OCI-LY1 (cell line): ENCODE measurements at regions not wholly inside any gene's neighbourhood (a gene's known extent, or its start where the extent isn't known, plus 50 kb on each side); places are given as distances from the start of the nearest gene placed in this dataset.

Experiments used
- EZH2 ChIP-seq: fragments of 200-600 bp; sonication (generic), shearing (Covaris generic); IDR thresholded peaks from 2 replicates; pipeline ENCODE4 v1.8.0; 2017; ENCODE audit warnings: borderline replicate concordance, mixed run types, mild to moderate bottlenecking, antibody characterized with exemption, low read length, moderate library complexity, mixed read lengths
- TF ChIP-seq, protein P1 (sequence below): fragments of 200-600 bp; sonication (generic), shearing (Covaris generic); IDR thresholded peaks from 2 replicates; pipeline ENCODE4 v1.5.1; 2017; ENCODE audit warnings: mild to moderate bottlenecking, antibody characterized with exemption, low read length, moderate library complexity, mixed read lengths

DNA sequence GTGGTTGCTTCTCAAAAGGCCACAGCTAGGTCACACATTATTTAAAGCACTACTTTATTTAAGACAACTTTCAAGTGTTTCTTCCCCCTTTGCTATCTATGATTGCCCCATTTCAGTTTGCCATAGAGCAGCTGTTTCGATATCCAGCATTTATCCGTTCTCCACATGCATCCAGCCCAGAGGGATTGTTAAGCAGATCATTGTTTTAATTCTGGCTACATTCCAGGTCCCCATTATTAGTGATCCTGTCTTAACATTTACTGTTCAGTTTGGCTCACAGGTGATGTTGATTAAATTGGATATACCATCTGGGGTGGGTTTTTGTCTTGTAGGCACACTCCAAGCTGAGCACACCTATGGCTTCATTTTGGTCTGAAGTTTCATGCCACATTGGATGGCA lies 638.7 kb downstream of the ZEB2 start:
- TF ChIP-seq, protein P1, sequence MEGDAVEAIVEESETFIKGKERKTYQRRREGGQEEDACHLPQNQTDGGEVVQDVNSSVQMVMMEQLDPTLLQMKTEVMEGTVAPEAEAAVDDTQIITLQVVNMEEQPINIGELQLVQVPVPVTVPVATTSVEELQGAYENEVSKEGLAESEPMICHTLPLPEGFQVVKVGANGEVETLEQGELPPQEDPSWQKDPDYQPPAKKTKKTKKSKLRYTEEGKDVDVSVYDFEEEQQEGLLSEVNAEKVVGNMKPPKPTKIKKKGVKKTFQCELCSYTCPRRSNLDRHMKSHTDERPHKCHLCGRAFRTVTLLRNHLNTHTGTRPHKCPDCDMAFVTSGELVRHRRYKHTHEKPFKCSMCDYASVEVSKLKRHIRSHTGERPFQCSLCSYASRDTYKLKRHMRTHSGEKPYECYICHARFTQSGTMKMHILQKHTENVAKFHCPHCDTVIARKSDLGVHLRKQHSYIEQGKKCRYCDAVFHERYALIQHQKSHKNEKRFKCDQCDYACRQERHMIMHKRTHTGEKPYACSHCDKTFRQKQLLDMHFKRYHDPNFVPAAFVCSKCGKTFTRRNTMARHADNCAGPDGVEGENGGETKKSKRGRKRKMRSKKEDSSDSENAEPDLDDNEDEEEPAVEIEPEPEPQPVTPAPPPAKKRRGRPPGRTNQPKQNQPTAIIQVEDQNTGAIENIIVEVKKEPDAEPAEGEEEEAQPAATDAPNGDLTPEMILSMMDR = no peak
- TF ChIP-seq EZH2 = no peak
